Fibroblast of mammary gland (primary cell): ENCODE measurements at regions not wholly inside any gene's neighbourhood (a gene's known extent, or its start where the extent isn't known, plus 50 kb on each side); places are given as distances from the start of the nearest gene placed in this dataset.

Experiments
- DNase-seq: peaks from one replicate; pipeline ENCODE4 v3.0.0-alpha.2; 2010; ENCODE audit warnings: low read depth
- H3K4me3 ChIP-seq: 2 replicates; pipeline ENCODE4 v1.5.1; 2011; ENCODE audit warnings: low read depth, mild to moderate bottlenecking, low read length, moderate library complexity; ENCODE audit not compliant: control insufficient read depth
- TF ChIP-seq, protein P1 (sequence below): conservative IDR thresholded peaks from 2 replicates; pipeline ENCODE4 v1.5.1; 2011; ENCODE audit warnings: low read depth, low read length, inconsistent platforms; ENCODE audit not compliant: control insufficient read depth, insufficient read depth

DNA sequence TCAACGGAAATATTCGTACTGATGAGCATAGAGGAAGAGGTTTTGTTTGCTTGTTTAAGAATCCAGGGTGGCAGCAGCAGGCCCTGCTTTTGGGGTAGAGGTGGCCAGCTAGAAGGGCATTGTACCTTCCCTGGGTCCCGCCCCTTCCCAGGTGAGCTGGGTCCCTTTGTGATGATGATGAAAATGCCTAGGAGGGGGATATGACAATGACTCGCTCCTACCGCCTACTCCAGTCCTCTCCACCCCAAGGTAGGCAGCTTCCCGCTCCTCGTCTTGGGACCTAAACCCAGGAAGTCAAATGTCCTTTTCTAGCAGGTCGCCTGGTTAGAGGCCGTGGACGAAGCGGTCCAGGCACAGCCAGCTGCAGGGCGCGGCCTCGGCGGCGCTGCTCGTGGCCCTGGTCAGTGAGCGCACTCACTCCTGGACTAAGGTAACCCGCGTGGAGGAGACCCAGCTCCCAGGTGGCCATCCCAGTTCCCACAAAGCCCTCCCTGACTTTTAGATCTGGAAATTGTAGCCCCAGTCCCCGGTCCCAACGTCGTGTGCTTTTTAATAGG, 141.4 kb downstream of the LSMEM1 start:
- TF ChIP-seq, protein P1, sequence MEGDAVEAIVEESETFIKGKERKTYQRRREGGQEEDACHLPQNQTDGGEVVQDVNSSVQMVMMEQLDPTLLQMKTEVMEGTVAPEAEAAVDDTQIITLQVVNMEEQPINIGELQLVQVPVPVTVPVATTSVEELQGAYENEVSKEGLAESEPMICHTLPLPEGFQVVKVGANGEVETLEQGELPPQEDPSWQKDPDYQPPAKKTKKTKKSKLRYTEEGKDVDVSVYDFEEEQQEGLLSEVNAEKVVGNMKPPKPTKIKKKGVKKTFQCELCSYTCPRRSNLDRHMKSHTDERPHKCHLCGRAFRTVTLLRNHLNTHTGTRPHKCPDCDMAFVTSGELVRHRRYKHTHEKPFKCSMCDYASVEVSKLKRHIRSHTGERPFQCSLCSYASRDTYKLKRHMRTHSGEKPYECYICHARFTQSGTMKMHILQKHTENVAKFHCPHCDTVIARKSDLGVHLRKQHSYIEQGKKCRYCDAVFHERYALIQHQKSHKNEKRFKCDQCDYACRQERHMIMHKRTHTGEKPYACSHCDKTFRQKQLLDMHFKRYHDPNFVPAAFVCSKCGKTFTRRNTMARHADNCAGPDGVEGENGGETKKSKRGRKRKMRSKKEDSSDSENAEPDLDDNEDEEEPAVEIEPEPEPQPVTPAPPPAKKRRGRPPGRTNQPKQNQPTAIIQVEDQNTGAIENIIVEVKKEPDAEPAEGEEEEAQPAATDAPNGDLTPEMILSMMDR: no peak
- no peak for DNase-seq
- no peak overlapping the region for H3K4me3 ChIP-seq

DNA sequence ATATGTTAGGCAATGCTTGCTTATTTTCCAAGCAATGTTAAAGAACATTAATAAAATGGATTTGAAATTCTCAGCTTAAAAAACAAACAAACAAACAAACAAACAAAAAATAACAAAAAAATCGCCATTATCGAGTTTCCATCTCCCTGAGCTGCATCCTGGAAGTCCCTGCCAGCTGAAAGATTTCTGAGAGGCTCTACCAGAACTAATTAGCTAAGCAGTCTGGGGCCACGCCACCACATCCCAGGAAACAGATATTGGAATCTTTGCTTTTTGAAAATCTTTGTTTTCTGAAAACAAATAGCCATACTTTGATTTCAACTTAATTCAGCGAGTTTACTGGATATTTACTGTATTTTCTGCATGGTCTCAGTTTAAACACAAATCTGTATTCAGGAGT, 143.6 kb downstream of the LSMEM1 start:
- TF ChIP-seq, protein P1: no peak
- H3K4me3 ChIP-seq: no peak overlapping the region
- DNase-seq: no peak

DNA sequence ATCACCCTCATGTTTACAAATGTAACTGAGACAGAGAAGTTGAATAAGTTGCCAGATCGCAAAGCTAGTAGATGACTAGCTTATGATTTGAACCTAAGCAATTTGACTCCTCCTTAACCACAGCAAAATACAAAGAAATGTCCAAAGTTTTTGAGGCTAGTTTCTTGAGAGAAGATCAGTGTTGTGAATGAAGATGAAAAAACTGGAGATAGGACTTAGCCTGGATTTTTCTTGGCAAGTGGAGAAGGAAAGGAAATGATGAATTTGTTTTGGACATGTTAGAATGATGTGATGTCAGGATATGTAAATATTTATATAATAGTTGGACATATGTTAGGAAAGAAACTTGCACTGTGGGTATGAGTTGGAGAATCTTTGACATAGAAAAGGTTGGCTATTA, 149.8 kb downstream of the LSMEM1 start:
- TF ChIP-seq, protein P1: no peak
- H3K4me3 ChIP-seq: no peak overlapping the region
- peak; percentile 54 for DNase-seq

GRCh38 chr7:112634107-112634506, 153.3 kb downstream of the LSMEM1 start:
- H3K4me3 ChIP-seq: no peak overlapping the region
- no peak for DNase-seq
- TF ChIP-seq, protein P1: no peak

GRCh38 chr7:112635742-112636141, 154.5 kb downstream of the TMEM168 start:
- no peak for DNase-seq
- H3K4me3 ChIP-seq: no peak overlapping the region

DNA sequence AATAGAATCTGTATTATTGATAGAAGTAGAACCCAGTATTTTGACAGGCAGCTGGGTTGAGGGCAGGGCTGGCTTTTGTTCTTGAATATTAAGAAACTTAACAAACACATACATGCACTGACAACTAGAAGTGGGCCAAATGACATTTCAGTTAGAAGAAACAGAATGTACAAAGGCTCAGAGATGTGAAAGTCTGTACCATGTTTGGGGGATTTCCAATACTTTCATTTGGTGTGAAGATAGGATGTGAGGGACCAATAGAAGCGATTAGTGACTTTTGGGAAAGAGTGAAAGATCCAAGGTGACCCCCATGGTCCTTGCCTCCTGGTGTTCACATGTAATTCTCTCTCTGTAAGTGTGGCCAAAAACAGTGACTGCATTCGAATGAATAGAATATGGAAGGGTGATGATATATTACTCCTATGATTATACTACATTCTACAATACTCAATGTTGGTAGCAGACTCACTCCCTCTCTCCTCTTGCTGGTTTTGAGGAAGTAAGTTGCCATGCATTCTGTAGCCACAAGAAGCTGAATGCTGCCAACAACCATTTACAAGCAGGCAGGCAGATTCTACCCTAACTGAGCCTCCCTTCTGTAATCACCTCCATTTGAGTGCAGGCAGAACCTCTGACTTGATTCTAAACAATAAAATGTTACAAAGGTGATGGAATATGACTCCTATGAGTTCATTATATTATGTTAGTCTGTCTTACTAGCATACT, 151.4 kb downstream of the TMEM168 start:
- TF ChIP-seq, protein P1: no peak
- no peak overlapping the region for H3K4me3 ChIP-seq
- DNase-seq: no peak

More at GRCh38 chr7:112635742-112636141, 154.5 kb downstream of the TMEM168 start:
- TF ChIP-seq, protein P1: no peak
